ENCODE measurements at regions not wholly inside any gene's neighbourhood (a gene's known extent, or its start where the extent isn't known, plus 50 kb on each side); places are given as distances from the start of the nearest gene placed in this dataset.

- DNase-seq (ENCODE audit: extremely low spot score, insufficient read length, low read depth) (no peak), FAIRE-seq (peak; percentile 67)
Observed at GRCh38 chr9:73023025-73023541, 70.2 kb upstream of the ALDH1A1 start.

- DNase-seq (ENCODE audit: extremely low spot score, insufficient read length, low read depth) (no peak), FAIRE-seq (no peak)
Observed at GRCh38 chr9:73022353-73022752, 69.5 kb upstream of the ALDH1A1 start.

GRCh38 chr9:73020877-73021276, 68.0 kb upstream of the ALDH1A1 start:
- FAIRE-seq (peak; percentile 29), DNase-seq (ENCODE audit: extremely low spot score, insufficient read length, low read depth) (no peak)

- DNase-seq (ENCODE audit: extremely low spot score, insufficient read length, low read depth) (no peak), FAIRE-seq (no peak)
Observed at GRCh38 chr9:73014011-73014410, 61.2 kb upstream of the ALDH1A1 start.

DNA sequence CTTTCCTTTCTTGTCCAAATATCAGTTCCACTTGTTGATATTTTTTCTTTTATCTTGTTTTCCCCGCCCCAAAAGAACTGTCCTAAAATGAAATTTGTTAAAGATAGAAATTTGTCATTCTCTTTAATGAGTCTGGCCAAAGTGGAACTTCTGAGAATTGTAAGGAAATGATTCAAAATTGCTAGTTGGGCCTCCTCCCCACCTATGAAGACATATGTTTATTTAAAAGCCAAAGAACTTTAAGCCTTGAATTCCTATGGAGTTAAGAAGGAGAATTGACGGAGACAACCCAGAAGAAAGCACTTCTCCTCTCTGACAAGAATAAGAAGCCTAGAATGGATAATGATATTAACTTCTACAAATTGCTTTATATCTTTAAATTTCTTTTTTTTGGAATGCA, 59.1 kb upstream of the ALDH1A1 start:
- FAIRE-seq (no peak), DNase-seq (ENCODE audit: extremely low spot score, insufficient read length, low read depth) (no peak)

DNA sequence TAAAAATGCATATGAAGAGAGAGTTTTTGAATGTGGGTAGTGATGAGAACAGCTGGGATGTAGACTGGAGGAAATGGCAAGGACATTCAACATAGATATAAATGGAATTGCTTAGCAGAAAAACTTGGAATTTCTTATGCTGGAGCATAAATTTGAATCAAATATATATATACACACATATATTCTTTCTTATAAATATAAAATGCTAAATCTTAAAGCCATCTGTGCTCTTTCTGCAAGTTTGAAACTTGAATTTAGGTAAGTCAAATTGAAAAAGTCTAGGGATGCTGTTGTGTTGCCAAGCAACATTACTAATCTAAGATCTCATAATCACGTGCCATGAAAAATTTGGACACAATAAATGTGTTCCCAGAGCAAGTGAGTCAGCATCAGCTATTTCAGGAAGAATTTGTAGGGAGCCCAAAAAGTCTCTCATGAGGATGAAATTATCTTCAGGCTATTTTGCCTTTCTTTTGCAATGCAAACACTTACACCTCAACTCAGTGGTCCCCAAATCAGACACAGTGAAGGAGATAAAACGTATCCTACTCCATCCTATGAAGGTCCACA, 58.4 kb upstream of the ALDH1A1 start:
- DNase-seq (ENCODE audit: extremely low spot score, insufficient read length, low read depth) (no peak), FAIRE-seq (no peak)

DNA sequence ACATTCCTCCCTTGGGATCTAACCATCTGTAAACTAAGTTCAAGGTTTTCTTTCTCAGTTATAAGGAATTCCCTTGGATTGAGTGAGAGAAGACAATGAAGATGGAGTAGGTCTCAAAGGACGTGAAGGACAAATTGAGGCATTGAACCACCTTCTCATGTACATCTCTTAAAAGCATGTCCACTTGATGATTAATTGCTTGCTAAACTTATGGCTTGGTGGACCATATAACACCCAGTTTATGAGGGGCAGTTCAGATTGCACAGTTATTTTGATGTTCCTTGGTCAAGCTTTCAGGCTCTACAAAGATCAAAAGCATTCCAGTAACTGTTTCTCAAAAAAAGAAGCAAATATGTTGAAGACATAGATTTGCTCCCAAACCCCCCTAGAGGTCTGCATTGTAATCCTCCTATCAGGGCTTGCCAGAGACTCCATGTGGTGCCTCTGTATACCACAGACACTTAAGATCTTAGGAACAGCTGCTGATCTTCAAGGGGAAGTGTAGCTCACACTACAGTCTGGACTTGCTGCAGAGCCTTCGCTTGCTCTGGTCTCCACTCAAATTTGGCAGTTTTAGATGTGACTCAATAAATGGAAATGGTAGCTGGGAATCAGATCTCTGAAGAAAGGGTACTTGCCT, 56.9 kb upstream of the ALDH1A1 start:
- no peak for FAIRE-seq

DNA sequence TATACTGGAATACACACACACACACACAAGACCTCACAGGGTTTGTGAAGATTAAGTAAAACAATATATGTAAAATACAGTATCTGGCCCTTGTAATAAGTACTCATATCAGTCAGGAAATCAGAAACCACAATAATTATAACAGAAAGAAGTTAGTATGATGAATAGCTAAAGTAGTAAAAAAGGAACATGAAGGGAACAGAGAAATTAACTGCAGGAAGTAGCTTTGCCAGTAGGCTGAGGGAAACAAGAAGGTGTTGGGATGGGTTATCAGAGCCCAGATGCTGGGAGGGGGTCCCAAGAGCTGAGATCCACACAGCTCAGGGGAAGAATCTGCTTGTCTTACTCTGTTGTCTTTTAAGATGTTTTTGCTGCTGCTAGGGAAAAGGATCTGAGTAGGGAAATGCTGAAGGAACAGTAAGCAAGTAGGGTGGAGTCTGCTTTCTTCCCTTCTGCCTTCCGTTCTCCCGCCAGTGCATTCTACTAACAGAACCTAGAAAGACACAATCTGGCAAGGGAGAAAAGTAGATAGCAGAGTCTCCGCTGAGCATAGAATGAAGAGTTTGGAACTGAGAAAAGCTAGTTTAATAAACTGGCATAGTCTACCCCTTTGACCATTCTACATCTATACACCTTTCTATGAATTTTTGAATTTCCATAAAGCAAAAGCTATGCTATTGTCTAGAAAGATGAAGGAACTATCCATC, 55.3 kb upstream of the ALDH1A1 start:
- DNase-seq (ENCODE audit: extremely low spot score, insufficient read length, low read depth) (no peak), FAIRE-seq (no peak)

More for the DNA sequence above, 56.9 kb upstream of the ALDH1A1 start:
- DNase-seq (ENCODE audit: extremely low spot score, insufficient read length, low read depth): no peak

GRCh38 chr9:73006986-73007385, 54.1 kb upstream of the ALDH1A1 start:
- DNase-seq (ENCODE audit: extremely low spot score, insufficient read length, low read depth) (no peak), FAIRE-seq (no peak)

Data from GM18507 (cell line).